ENCODE measurements at regions not wholly inside any gene's neighbourhood (a gene's known extent, or its start where the extent isn't known, plus 50 kb on each side); places are given as distances from the start of the nearest gene placed in this dataset.
A peak's percentile ranks its signal among the peaks of the same experiment; 100 is the strongest.
"Not testable (repeated sequence)": the region's sequence is repeated elsewhere in the genome, so short reads cannot be mapped to it uniquely, and the experiment has no call there.

GRCh38 chr15:26070095-26070532 is 207.0 kb upstream of the ATP10A start:
- H3K36me3 Mint-ChIP-seq (ENCODE audit: low read depth), result no peaks in the 10 kb centered on the region
- no peak for TF ChIP-seq CTCF (conservative IDR thresholded peaks at IDR 0.05)
- H3K27me3 Mint-ChIP-seq (ENCODE audit: low read depth), result peaks cover 2% of the 10 kb centered on the region
- H3K4me1 Mint-ChIP-seq, result peaks cover 33% of the 10 kb centered on the region
- H3K4me3 Mint-ChIP-seq, result no peak overlapping the region
- H3K9me3 Mint-ChIP-seq, result peaks cover 2% of the 10 kb centered on the region
- DNase-seq (ENCODE audit: low read depth, low spot score), result no peak
- no peak overlapping the region for H3K27ac Mint-ChIP-seq (ENCODE audit: unreplicated experiment)

GRCh38 chr15:26069231-26069641 is 206.1 kb upstream of the ATP10A start:
- Mint-ChIP-seq H3K27me3 (ENCODE audit: low read depth) (peaks cover 2% of the 10 kb centered on the region), H3K4me3 (no peak overlapping the region), H3K4me1 (peaks cover 33% of the 10 kb centered on the region), H3K9me3 (peaks cover 2% of the 10 kb centered on the region), H3K36me3 (ENCODE audit: low read depth) (no peaks in the 10 kb centered on the region), H3K27ac (ENCODE audit: unreplicated experiment) (peak overlapping the region; percentile 79)
- no peak for DNase-seq (ENCODE audit: low read depth, low spot score)
- TF ChIP-seq CTCF (conservative IDR thresholded peaks at IDR 0.05), result no peak

GRCh38 chr15:26066896-26067295 is 203.8 kb upstream of the ATP10A start:
- no peak overlapping the region for H3K4me3 Mint-ChIP-seq
- no peak for TF ChIP-seq CTCF (conservative IDR thresholded peaks at IDR 0.05)
- no peaks in the 10 kb centered on the region for H3K27me3 Mint-ChIP-seq (ENCODE audit: low read depth)
- H3K36me3 Mint-ChIP-seq (ENCODE audit: low read depth), result no peaks in the 10 kb centered on the region
- no peaks in the 10 kb centered on the region for H3K9me3 Mint-ChIP-seq
- H3K4me1 Mint-ChIP-seq, result peaks cover 33% of the 10 kb centered on the region
- no peak overlapping the region for H3K27ac Mint-ChIP-seq (ENCODE audit: unreplicated experiment)
- no peak for DNase-seq (ENCODE audit: low read depth, low spot score)

- no peak for TF ChIP-seq CTCF (conservative IDR thresholded peaks at IDR 0.05)
- no peak overlapping the region for H3K27ac Mint-ChIP-seq (ENCODE audit: unreplicated experiment)
- H3K9me3 Mint-ChIP-seq, result no peaks in the 10 kb centered on the region
- H3K36me3 Mint-ChIP-seq (ENCODE audit: low read depth), result no peaks in the 10 kb centered on the region
- peaks cover 33% of the 10 kb centered on the region for H3K4me1 Mint-ChIP-seq
- no peaks in the 10 kb centered on the region for H3K27me3 Mint-ChIP-seq (ENCODE audit: low read depth)
- DNase-seq (ENCODE audit: low read depth, low spot score), result no peak
- no peak overlapping the region for H3K4me3 Mint-ChIP-seq
These were observed 202.6 kb upstream of the ATP10A start for GRCh38 chr15:26065723-26066122.

GRCh38 chr15:26061248-26061647 is 198.1 kb upstream of the ATP10A start:
- TF ChIP-seq CTCF (conservative IDR thresholded peaks at IDR 0.05), result no peak
- no peak for DNase-seq (ENCODE audit: low read depth, low spot score)
- Mint-ChIP-seq H3K4me3 (no peak overlapping the region), H3K4me1 (peaks cover 8% of the 10 kb centered on the region), H3K9me3 (peaks cover 8% of the 10 kb centered on the region), H3K27me3 (ENCODE audit: low read depth) (no peaks in the 10 kb centered on the region), H3K27ac (ENCODE audit: unreplicated experiment) (no peak overlapping the region), H3K36me3 (ENCODE audit: low read depth) (no peaks in the 10 kb centered on the region)

GRCh38 chr15:26056766-26057165 is 193.6 kb upstream of the ATP10A start:
- H3K4me3 Mint-ChIP-seq; H3K27ac Mint-ChIP-seq (ENCODE audit: unreplicated experiment); DNase-seq (ENCODE audit: low read depth, low spot score); H3K36me3 Mint-ChIP-seq (ENCODE audit: low read depth); H3K27me3 Mint-ChIP-seq (ENCODE audit: low read depth); H3K4me1 Mint-ChIP-seq; H3K9me3 Mint-ChIP-seq: not testable (repeated sequence)
